Transverse colon (tissue), 4 donors: ENCODE measurements at regions not wholly inside any gene's neighbourhood (a gene's known extent, or its start where the extent isn't known, plus 50 kb on each side); places are given as distances from the start of the nearest gene placed in this dataset.

Experiments
- DNase-seq: peaks from one replicate; pipeline ENCODE4 v3.0.0-alpha.2; 2019
- H3K27ac ChIP-seq, 4 donors: fragments of 200-600 bp; sonication (generic); 2 replicates each; pipeline ENCODE4 v1.5.1; 2016 to 2018; ENCODE audit warnings: inconsistent platforms in 4 of 4
- H3K27me3 ChIP-seq: fragments of 200-600 bp; sonication (generic); 2 replicates; pipeline ENCODE4 v1.5.1; 2017; ENCODE audit warnings: inconsistent platforms
- H3K36me3 ChIP-seq, 4 donors: fragments of 200-600 bp; sonication (generic); 2 replicates each; pipeline ENCODE4 v1.5.1; 2017 to 2019; ENCODE audit warnings: inconsistent platforms in 4 of 4
- H3K4me1 ChIP-seq, 4 donors: fragments of 200-600 bp; sonication (generic); 2 replicates each; pipeline ENCODE4 v1.5.1; 2017 to 2020; ENCODE audit warnings: inconsistent platforms in 4 of 4
- H3K4me3 ChIP-seq, 4 donors: fragments of 200-600 bp; sonication (generic); 1 replicate in 1 of 4; 2 replicates in 3 of 4; pipeline versions ENCODE4 v1.5.1 to v1.6.1; 2017 to 2019; ENCODE audit warnings: inconsistent platforms in 4 of 4
- H3K9me3 ChIP-seq, 2 donors: fragments of 200-600 bp; sonication (generic); 2 replicates each; pipeline ENCODE4 v1.5.1; 2017 to 2019; ENCODE audit warnings: inconsistent platforms in 2 of 2
- EP300 ChIP-seq: sonication (generic); formaldehyde crosslinking; IDR thresholded peaks from one replicate; pipeline ENCODE4 v1.6.1; 2017; ENCODE audit warnings: antibody characterized with exemption, low read depth
- POLR2A ChIP-seq: fragments of 450-650 bp; IDR thresholded peaks from one replicate; pipeline ENCODE4 v1.6.1; 2016; ENCODE audit warnings: antibody characterized with exemption, mild to moderate bottlenecking, moderate library complexity
- POLR2AphosphoS5 ChIP-seq, 3 donors: sonication (generic); formaldehyde crosslinking; IDR thresholded peaks; one replicate each; pipeline ENCODE4 v1.6.1; 2016; ENCODE audit warnings: antibody characterized with exemption in 3 of 3
- WGBS, 2 donors: methylation state at CpG; one replicate each; pipeline ENCODE4 v1.1.5; 2018; ENCODE audit warnings: low coverage in 1 of 2; 5-methylcytosine and 5-hydroxymethylcytosine counted together
- in situ Hi-C, 4 donors: fragments of 200-750 bp; cut with MboI; loops; one replicate each; pipeline versions ENCODE4 v1.15.0 to v1.15.1; 2017; ENCODE audit warnings: low sequenced_read_pairs in 3 of 4, low pct_ligation_motif_present in 1 of 4, low pct_unique_long_range_greater_than_20kb in 1 of 4
- intact Hi-C: fragments of 100-400 bp; cut with DNase I; formaldehyde crosslinking; loops from one replicate; pipeline ENCODE4 v1.15.1; 2023; ENCODE audit warnings: low total_unique reads
- TF ChIP-seq, protein P1 (sequence below), 5 experiments: fragments of 200-600 bp in 3 of 5; fragments of 450-650 bp in 2 of 5; sonication (generic) in 3 of 5; IDR thresholded peaks; 1 replicate in 2 of 5; 2 replicates in 3 of 5; pipeline ENCODE4 v1.5.1; 2016 to 2017; ENCODE audit warnings: antibody characterized with exemption in 5 of 5, inconsistent platforms in 3 of 5, mild to moderate bottlenecking in 2 of 5, moderate library complexity in 1 of 5

DNA sequence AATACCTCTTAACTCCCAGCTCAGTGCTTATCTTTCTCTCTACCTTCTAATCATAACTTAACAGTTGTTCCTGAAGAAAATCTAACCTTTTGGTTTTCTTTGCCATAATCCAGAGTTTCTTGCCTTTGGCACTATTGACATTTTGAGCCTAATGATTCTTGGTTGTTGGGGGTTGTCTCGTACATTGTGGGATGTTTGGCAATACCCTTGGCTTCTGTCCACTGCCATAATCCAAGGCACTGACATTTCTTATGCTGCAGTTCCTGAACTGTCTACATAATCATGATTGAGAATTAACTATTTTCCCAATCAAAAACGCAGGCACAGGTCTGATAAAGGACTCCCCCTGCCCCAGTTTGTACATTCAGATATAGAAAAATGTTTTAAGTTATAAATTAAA, 203.2 kb upstream of the MEX3C start:
- intact Hi-C loops: no loop called here

DNA sequence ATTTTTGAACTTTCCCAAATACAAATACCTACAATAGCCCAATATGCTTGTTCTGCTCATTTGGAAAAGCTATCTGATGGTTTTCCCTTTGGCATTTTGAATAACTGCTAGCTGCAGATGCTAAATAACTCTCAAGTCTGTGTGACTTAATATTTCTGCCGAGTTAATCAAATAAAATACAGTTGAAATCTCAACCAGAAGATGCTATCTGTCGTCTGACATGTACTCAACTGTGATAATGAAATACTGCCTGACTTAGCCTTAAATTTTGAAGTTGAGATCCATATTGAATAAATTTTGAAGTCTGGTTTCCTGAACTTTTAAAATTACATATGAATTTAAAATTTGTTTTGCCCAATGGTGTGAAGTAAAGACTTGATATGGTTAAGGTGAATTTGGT, 204.4 kb upstream of the MEX3C start:
- H3K27me3 ChIP-seq: no peaks in the 10 kb centered on the region
- no peaks in the 10 kb centered on the region for H3K9me3 ChIP-seq
- WGBS, 2 donors: 73 to 81% methylated on average over 2 of the region's 2 CpGs
- in situ Hi-C loops: no loop called here
- no peak overlapping the region for H3K4me3 ChIP-seq
- no peaks in the 10 kb centered on the region for H3K4me1 ChIP-seq
- no peaks in the 10 kb centered on the region for H3K36me3 ChIP-seq
- TF ChIP-seq POLR2A: no peak
- TF ChIP-seq, protein P1, sequence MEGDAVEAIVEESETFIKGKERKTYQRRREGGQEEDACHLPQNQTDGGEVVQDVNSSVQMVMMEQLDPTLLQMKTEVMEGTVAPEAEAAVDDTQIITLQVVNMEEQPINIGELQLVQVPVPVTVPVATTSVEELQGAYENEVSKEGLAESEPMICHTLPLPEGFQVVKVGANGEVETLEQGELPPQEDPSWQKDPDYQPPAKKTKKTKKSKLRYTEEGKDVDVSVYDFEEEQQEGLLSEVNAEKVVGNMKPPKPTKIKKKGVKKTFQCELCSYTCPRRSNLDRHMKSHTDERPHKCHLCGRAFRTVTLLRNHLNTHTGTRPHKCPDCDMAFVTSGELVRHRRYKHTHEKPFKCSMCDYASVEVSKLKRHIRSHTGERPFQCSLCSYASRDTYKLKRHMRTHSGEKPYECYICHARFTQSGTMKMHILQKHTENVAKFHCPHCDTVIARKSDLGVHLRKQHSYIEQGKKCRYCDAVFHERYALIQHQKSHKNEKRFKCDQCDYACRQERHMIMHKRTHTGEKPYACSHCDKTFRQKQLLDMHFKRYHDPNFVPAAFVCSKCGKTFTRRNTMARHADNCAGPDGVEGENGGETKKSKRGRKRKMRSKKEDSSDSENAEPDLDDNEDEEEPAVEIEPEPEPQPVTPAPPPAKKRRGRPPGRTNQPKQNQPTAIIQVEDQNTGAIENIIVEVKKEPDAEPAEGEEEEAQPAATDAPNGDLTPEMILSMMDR (IDR thresholded peaks at IDR 0.05): no peak
- TF ChIP-seq EP300: no peak
- no peak for TF ChIP-seq POLR2AphosphoS5 (IDR thresholded peaks at IDR 0.05)
- intact Hi-C loops: no loop called here
- no peak overlapping the region for H3K27ac ChIP-seq
- DNase-seq: no peak

More for the DNA sequence above, 203.2 kb upstream of the MEX3C start:
- no peak for DNase-seq
- in situ Hi-C loops: no loop called here
- Histone ChIP-seq H3K27ac (no peak overlapping the region), H3K4me3 (no peak overlapping the region), H3K27me3 (no peaks in the 10 kb centered on the region), H3K4me1 (no peaks in the 10 kb centered on the region), H3K9me3 (no peaks in the 10 kb centered on the region), H3K36me3 (no peaks in the 10 kb centered on the region)
- WGBS, 2 donors: 40 to 67% methylated on average over 2 of the region's 2 CpGs
- no peak for TF ChIP-seq POLR2A
- TF ChIP-seq, protein P1 (IDR thresholded peaks at IDR 0.05): no peak
- no peak for TF ChIP-seq POLR2AphosphoS5 (IDR thresholded peaks at IDR 0.05)
- no peak for TF ChIP-seq EP300

DNA sequence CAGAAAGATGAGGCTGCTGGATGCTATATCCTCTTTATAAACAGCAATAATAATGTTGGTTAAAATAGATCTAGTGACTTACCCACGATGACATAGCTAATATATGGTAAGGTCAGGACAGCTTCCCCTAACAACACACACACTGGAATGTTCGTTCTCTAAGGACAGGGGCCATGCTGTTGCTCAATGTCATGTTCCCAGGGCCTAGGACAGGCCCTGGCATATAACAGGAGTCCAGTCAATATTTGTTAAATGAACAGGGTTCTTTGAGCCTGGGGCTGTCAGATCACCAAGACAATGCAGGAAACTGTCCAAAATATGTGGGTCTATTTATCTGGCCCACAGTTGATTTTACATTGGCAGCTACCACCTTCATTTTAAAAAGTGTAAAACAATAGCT, 207.1 kb upstream of the MEX3C start:
- H3K27me3 ChIP-seq: no peaks in the 10 kb centered on the region
- 54 to 67% methylated on average over 2 of the region's 2 CpGs for WGBS, 2 donors
- H3K4me3 ChIP-seq: no peak overlapping the region
- intact Hi-C loops: no loop called here
- H3K4me1 ChIP-seq: no peaks in the 10 kb centered on the region
- H3K9me3 ChIP-seq: no peaks in the 10 kb centered on the region
- H3K27ac ChIP-seq: no peak overlapping the region
- TF ChIP-seq POLR2AphosphoS5 (IDR thresholded peaks at IDR 0.05): no peak
- no peak for TF ChIP-seq EP300
- TF ChIP-seq, protein P1 (IDR thresholded peaks at IDR 0.05): no peak
- no peak for TF ChIP-seq POLR2A
- in situ Hi-C loops: no loop called here
- DNase-seq: no peak
- H3K36me3 ChIP-seq: no peaks in the 10 kb centered on the region

DNA sequence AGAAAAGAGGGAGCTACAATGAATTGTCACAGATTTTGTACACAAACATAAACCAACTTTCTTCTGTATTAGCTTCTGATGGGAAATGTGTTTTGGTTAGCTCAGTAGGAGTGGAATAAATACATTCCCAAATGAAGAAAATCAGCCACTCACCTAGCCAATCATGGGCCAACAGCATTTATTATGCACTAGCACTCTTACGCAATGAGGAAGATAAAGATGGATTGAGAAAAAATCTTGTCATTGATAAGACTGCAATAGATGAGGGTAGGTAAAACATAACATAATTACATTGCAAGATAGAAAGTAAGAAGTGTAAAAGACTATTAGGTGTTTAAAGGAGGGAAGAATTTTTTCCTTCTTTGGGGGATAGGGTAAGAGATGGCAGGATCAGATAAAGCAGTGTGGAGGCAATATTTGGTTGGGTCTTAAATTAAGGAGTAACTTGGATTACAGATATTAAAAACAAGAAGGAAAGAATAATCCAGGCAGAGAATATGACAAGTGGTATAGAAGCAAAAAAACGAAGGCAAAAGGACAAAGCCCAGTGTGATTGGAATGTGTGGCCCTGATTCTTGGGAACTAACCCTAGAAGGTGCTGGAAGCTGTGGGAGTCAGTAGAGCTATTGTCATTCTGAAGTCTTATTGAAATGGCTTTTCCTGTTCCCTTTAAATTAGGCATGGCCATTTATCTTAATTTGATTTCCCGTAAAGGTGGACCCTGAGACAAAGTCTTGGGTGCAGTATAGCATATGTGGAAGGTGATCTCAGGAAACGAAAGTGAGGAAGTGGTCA, 208.4 kb upstream of the MEX3C start:
- in situ Hi-C loops: no loop called here

More for the DNA sequence above, 208.4 kb upstream of the MEX3C start:
- no peak overlapping the region for H3K27ac ChIP-seq
- 64 to 70% methylated on average over 3 to 4 of the region's 4 CpGs for WGBS, 2 donors
- intact Hi-C loops: no loop called here
- no peak for DNase-seq
- H3K4me3 ChIP-seq: no peak overlapping the region
- H3K36me3 ChIP-seq: no peaks in the 10 kb centered on the region
- TF ChIP-seq, protein P1 (IDR thresholded peaks at IDR 0.05): no peak
- TF ChIP-seq POLR2AphosphoS5 (IDR thresholded peaks at IDR 0.05) (no peak), EP300 (no peak), POLR2A (no peak)
- no peaks in the 10 kb centered on the region for H3K27me3 ChIP-seq
- no peaks in the 10 kb centered on the region for H3K9me3 ChIP-seq
- no peaks in the 10 kb centered on the region for H3K4me1 ChIP-seq
